DMS114 treated with DMSO at 0.1 percent for 48 hours (cell line): ENCODE measurements at regions not wholly inside any gene's neighbourhood (a gene's known extent, or its start where the extent isn't known, plus 50 kb on each side); places are given as distances from the start of the nearest gene placed in this dataset.

Experiments used
- DNase-seq: peaks from one replicate; lab custom pipeline; 2025; ENCODE audit not compliant: unreplicated experiment; lab: John Stamatoyannopoulos, UW

DNA sequence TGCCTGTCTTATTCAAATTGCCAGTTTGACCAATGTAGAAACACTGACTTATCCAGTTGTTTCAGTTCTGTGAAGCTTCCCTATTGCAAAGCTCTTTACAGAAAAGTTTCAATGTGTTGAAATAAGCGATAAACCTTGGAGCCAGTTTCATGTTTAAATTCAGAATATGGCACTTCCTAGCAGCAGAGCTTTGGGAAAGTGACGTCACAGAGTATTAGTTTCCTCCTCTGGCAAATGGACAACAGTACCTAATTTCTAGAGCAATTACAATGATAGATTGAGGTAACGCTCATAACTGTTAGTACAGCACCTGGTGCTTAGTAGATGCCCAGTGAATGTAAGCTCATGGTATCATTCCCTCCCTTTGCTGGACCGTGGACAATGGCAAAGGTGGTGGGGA is 527.5 kb upstream of the DAB1 start:
- no peak for DNase-seq

DNA sequence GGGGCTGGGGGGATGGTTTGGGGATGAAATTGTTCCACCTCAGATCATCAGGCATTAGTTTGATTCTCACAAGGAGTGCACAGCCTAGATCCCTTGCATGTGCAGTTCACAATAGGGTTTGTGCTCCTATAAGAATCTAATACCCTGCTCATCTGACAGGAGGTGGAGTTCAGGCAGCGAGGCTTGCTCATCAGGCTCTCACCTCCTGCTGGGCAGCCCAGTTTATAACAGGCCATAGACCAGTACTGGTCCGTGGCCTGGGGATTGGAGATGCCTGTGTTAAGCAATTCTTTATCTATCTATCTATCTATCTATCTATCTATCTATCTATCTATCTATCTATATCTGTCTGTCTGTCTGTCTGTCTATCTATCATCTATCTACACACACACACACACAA is 525.3 kb upstream of the DAB1 start:
- DNase-seq, result no peak

DNA sequence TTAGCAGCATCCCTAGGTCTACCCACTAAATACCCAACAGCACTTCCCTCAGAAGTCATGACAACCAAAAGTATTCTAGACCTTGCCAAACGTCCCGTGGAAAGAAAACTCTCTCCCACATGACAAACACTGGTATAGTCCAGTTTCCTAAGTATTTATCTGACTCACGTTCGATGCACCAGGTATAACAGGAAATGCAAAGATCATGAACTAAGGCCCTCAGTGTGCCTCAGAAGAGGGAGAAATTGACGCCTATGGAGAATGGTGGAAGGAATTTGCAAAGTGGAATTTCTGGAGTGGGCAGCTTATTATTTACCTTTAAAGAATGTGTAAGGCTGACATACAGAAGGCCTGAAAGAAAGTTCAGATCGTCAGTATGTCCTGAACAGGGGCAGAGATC is 523.6 kb upstream of the DAB1 start:
- DNase-seq, result no peak

DNA sequence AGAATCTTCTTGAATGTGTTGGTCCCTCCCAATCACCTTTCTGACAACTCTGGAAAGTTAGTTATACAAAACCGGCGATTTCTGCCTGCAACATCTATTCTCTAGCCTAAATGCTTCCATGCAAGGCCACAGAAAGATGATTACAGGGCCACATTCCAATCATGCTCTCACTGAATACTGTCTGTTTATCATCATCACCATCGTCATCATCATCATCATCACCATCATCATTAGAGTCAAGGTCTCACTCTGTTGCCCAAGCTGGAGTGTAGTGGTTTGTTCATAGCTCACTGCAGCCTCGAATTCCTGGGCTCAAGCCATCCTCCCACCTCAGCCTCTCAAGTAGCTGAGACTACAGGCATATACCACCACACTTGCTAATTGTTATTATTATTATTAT is 521.2 kb upstream of the DAB1 start:
- DNase-seq, result no peak

DNA sequence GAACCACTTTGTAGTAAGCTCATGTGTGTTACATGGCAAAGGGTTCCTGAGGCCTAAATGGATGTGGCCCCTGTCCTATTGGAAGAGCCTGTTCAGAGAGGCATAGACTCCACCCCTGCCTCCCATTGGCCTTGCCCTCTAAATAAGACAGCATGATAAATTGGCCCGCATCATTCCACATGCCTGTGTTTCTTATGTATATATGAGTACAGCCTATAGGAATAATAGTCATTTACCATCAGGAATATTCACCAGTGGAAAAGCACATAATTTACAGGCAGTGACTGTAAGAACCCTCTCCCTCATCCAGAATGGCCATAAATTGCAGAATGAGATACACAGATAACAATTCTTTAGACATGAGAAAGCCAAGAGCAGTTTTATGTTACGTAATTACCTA is 519.5 kb upstream of the DAB1 start:
- DNase-seq, result no peak

DNA sequence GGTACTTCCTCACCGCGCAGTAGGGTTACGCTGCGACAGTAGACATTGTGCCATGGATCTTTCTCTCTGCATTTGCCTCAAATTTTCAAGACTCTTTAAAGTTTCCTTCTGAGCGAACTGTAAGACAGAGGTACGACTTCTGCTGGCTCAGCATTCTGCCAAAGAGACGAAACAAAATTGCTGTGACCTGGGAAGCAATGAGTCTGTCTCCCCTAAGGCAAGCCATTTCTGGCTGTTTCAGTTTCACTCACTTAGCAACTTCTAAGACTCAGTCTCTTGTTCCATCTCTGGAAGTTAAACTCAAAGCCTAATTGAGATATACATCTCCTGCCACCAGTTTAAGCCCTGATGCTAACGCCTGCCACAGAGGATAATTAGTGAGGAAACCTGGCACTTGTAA is 510.9 kb upstream of the DAB1 start:
- DNase-seq, result no peak

DNA sequence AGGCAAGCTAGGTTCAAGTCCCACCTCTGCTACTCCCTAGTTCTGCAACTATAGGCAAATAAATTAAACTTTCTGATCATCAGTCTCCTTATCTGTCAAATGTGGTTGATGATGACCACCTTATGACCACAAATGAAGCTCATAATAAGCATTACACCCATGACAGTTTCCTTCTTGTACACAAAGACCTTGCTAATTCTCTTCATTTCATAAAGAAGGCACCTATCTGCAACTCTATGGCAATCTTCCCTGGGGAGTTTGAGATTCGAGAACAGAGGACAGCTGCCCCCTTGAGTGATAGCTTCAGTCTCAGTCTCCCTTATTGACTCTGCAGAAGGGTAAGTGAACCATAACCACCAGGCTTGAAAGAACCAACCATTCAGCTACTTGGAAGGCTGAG is 503.1 kb upstream of the DAB1 start:
- no peak for DNase-seq

DNA sequence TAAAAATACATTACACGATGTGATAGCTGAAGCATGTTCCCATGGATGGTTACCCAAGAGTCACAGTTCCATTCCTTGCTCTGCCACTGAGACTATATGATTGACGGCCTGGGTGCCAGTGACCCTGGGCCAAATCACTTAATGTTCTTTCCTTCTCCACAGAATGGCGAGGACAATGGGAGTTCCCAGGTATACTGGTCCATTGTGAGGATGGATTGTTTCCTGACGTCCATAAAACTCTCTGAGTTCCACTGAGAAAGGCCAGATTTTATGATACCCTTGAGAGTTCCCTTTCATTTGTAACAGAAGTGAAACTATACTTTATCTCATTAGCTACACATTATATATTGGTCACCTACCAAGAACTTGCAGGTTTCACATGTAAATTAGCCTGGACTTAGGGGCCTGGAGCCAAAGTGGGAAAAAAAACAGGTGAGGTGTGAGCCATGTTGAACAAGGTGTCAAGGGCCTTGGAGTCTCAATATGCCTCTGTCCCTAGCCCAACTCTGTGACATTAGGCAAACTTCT is 502.2 kb upstream of the DAB1 start:
- DNase-seq, result no peak

DNA sequence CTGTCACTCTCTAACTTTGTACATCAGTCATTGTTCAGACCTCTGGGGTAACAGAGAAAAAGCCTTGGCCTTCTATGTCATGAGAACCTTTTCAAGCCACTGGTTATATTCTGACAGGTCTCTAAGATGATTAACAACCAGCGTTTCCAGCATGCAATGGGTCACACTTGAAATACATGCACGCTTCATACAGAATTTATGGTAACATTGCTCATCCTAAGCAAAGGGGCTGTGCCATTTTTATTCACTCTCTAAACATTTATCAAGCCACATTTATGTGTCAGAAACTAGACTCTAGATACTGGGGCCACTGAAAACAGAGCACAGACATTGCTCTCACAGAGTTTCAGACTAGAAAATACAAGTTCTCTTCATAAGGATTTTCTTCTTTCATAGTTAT is 501.4 kb upstream of the DAB1 start:
- DNase-seq, result no peak

DNA sequence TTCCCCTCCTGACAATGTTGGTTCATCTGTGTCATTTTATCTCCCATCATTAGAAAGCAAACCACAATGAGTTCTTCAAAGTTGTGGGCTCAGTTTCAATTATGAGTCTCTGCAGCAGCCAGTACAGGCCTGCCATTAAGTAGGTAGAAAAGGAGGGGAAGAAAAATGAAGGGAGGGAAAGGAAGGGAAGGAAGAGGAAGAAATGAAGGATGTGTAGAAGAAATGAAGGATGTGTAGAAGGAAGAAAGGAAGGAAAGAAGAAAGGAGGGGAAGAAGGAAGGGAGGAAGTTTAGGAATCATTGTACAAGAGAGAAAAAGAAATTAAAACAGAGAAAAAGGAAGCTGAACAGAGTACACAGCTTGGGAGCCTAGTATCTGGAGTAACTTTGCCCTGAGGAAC is 498.3 kb upstream of the DAB1 start:
- no peak for DNase-seq

DNA sequence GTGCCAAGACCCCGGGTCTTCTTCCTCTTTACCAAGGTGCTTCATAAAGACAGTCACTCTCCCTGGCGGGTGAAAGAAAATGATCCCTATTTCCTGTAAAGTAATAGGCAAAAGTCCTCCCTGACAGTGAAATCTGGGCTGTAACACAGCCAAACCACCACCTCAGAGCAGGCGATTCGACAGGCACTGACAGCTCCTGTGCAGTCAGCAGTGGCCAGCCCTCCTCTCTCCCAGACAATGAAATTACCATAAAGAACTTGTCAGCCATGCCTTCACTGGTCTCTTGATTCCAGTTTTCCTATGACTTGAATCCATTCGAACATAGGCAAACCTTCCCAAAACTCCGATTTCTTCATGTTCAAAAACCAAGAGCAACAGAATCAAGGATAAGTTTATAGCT is 492.2 kb upstream of the DAB1 start:
- no peak for DNase-seq

DNA sequence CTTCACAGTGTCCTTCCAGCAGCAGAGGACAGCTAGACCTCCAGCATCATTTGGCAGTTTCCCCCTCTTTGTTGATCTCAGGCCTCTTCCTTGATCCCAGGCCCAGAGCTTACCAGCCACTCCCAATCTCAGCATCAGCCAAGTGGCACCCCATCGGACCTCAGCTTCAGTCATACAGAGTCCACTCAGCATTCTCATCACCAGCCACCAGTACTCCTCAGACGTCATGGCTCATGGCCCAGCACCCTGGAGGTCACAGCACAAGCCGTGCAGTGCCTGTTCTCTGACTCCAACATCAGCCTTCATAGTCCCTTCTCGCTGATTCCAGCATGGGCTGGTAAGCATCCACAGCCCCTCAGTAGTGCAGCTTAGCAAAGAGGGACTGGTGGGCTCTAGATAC is 487.6 kb upstream of the DAB1 start:
- no peak for DNase-seq

DNA sequence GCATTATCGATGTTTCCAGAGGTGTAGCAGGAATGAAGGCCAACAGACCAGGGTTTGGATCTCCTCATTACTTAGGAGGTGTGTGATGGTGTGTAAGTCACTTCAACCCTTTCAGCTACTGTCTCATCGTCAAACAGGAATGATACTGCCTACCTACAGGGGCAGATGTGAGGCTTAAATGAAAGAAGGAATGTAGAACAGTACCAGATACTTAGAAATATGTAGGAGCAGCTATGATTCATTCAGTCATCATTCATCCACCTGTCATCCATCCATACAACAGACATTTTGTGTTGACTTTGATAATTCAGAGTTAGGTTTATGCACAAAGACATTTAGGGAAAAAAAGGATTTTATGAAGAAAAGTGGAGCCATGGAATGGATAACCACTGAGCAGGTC is 486.9 kb upstream of the DAB1 start:
- no peak for DNase-seq

DNA sequence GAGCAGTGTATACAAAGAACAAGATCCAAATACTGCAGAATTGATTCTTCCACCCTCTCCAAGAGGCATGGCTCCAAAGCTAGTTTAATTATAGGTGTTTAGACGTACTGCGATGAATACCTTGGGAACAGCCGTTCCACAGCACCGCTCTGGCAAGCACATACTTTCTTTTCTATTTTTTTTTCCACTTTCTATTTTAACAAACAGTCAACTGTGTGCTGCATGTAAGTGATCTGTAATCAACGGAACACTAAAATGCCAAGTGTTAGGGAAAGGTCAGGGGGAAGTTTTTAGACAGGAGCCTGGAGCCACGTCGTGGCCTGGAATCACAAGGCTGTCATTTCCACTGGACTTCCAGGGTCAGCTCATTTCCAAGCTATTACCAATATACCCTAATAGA is 486.4 kb upstream of the DAB1 start:
- no peak for DNase-seq

DNA sequence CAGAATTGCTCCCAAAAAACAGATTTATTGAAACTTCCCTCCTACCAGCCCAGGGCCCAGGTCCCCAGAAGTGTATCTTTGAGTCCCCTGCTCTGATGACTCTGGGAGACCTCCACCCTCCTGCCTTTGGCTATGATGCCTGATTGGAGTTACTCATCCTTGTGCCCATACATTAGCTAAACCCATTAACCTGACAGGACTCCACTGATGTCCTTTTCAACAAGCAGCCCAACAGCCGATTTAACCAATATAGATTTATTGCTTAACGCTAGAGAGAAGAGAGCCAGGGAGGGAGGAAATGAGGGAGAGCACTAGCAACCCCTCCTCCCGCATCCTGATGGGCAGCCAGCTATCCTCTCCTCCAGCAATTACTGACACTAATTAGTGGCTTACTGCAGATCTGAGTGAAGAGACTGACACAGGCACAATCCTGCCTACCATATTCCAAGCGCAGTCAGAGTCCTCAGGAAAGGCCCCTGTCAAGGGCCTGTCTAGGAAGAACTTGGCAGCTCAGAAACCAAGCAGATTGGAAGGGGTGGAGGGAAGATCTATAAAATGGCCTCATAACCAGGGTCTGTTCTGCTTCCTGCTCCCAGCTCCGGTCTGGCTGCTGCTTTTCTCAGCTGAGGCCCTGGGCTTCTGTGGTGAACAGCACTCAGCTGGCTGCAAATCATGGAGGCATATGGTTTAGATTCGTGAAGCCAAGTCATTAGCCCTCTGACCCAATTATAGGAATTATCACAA is 484.5 kb upstream of the DAB1 start:
- no peak for DNase-seq

DNA sequence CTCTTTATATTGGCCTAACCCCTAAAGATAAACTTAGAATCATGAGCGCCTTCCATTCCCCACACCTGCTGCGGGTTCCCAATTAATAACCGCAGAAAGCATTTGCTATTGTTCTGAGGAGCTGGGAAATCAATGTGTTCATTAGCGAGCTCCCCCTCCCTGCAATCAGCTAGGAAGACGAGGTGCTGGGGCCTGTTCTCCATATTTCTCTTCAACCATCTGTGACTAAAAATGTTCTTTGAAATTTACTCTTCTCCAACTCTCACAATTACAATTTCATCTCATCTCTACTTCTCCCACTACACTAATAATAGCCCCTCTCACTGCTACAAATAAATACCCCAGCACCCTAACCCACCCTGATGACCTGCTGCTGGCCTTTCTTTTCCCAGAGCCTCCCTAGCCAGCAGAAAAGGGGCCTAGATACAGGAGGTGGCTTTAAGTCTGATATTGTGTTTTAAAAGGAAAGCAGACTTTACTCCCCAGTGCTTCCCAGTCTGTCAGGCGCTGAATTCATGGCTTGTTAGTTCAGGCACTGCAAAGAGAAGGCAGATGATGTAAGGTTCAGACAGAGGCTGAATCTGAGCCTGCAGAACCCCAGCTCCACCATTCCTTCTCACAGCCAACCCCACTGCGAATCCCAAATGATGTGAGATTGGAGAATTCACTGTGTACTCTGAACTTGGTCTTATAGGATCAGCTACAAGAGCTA is 477.5 kb upstream of the DAB1 start:
- no peak for DNase-seq

DNA sequence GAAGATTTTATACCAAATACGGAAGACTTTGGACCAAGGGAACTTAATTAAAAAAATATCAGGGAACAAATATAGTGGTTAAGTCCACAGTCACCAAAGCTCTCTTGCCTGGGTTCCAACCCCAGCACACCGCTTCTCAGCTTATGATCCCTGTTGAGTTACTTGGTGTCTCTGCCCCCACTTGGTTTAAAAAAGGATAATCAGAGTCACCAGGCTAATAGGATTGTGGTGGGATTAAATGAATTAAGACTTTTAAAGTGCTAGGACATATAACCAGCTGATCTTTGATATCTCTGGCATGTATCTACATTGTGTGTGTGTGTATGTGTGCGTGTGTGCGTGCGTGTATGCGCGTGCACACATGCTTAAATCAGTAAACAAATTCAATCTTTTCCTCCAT is 474.7 kb upstream of the DAB1 start:
- no peak for DNase-seq

DNA sequence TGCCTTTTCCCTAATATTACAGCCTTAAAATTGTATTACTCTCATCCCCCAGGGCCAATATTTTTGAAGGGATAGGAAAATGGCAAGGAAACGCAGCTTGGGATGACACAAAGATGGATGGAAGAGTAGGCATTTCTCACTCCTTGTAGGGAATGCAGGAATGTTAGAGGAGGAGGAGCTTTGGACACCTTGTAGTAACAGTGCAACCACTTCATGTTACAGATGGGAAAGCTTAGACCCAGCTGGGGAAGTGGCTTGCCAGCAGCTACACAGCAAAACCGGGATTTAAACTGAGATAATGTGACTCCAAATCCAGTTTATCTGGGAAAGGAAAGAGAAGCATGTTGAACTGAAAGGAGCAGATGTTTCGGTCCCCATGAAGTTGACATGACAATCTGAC is 473.7 kb upstream of the DAB1 start:
- no peak for DNase-seq

DNA sequence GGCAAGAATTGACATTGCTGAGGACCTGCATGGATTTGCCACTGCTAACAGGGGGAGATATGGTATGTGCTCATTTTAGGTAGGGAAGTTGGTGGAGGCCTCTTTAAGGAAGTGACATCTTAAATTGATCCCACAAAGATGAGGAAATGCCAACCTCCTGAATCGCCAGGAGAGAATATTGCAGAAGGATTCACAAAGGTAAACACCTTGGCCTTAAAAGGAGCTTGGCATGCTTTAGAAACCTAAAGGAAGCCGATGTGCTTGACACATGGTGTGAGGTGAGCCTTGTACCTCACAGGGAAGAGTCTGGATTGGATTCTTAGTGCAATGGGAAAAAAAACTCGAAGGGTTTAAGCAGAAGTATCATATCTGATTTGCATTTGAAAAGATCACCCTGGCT is 470.5 kb upstream of the DAB1 start:
- DNase-seq, result no peak

DNA sequence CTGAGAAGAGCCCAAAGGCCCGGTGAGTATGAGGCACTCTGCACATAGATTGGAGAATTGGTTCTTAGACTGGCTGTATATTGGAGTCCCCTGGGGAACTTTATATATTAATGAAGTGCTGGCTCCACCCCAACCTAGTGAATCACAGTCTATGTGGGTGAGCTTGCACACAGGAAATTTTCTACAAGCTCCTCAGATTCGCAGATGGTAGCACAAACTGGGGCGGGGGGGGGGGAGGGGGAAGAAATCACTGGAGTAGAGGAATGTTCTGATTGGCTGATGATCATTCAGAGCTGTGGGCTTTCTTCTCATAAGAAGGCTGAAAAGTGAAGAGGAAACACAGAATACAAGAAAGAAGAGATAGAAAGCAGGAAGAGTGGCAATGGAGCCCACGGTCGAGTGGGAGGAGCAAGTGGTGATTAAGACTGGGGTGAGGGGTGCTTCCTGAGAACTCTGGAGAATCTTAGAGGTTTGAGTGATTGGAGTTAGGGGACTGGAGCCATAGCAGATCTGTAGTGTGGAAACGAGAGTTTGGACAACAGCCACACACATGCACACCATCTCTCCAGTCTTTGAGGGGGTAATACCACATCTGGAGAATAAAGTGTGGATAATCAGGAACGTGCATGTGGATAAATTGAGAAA is 465.9 kb upstream of the DAB1 start:
- DNase-seq, result no peak

DNA sequence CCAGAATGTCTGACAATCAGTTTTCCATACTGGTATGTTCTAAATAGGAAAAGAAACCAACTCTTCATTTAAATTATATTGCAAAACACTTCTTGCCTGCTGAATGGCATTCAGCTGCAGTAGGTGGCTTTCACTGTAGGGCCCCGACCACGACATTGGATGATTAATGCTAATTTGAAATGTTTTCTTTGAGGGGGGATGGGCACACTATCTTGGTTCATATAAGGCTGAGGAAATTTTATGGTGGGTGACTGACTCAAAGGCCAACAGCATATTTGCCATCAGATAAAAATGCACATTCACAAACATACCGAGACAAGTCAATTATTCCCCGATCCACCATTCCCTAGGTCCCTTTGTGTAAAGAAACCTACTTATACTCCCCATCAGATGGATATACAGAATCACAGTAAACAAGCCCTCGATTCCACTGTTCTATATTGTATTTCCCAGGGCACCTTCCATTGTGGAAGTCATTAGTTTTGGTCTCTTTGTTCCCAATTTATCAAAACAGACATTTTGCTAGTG is 464.2 kb upstream of the DAB1 start:
- no peak for DNase-seq

DNA sequence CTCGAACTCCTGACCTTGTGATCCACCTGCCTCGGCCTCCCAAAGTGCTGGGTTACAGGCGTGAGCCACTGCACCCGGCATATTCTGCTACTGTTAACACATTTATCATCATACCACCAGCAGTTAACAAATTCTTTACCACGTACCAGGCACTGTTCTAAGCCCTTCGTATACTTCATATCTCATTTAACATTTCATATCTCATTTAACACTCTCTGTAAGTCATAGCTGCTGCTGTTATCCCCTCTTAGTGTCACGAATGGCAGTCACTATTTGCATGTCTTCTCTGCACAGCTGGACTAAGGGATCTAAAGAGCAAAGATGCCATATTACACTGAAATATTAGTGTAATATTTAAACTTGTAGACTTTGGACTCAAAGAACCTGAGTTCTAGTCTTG is 462.5 kb upstream of the DAB1 start:
- no peak for DNase-seq
